ENCODE measurements at regions not wholly inside any gene's neighbourhood (a gene's known extent, or its start where the extent isn't known, plus 50 kb on each side); places are given as distances from the start of the nearest gene placed in this dataset.

DNA sequence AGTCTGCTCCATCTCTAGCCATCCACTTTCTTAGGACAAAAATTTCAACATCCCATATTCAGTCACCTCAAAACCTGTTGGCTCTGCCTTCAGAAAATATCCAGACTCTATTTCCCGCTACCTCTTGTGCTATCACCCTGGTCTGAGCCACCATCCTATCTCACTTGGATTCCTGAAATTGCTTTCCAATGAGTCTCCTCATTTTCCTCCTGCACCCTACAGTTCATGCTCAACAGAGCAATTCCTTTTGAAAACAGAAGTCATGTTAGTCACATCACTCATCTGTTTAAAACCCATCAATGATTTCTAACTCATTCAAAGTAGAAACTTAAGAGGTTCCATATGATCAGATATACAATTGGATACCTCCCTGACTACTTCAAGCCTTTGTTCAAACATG lies 229.9 kb downstream of the ADGRG6 start:
- Histone ChIP-seq H3K4me2 (no peak overlapping the region), H3K27me3 (no peaks in the 10 kb centered on the region), H3K9ac (no peak overlapping the region), H3K4me1 (no peaks in the 10 kb centered on the region), H3K4me3 (no peak overlapping the region), H3K9me3 (replicated peaks in 1 of 11) (peaks cover 29 to 34% (median 31%) of the 10 kb centered on the region in 11 experiments), H4K20me1 (no peaks in the 10 kb centered on the region), H3K27ac (no peak overlapping the region), H3K36me3 (no peaks in the 10 kb centered on the region)
- no peak for TF ChIP-seq Cebpa-rat (IDR thresholded peaks at IDR 0.05)

DNA sequence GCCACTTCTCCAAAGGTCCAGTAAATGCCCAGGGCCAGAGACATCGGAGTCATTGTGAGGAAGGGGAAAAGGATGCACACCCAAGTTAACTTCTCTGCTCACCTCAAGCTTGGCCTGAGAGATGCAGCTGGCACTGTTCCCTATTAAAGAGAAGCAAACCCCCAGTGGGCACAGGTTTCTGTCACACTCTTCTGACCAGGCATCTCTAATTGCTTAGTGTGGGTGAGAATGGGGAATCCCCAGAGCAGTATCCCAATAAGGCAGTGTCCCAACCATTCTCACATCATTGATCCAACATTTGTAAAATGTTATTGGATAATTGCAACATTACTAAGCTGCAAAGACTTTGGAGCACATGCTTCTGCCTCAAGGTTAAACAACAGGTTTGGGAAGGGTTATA lies 232.3 kb downstream of the ADGRG6 start:
- Histone ChIP-seq H3K4me3 (no peak overlapping the region), H3K4me2 (no peak overlapping the region), H3K4me1 (no peaks in the 10 kb centered on the region), H3K27ac (no peak overlapping the region), H3K9ac (no peak overlapping the region), H3K36me3 (no peaks in the 10 kb centered on the region), H3K9me3 (replicated peaks in 1 of 11) (peaks cover 29 to 47% (median 38%) of the 10 kb centered on the region in 11 experiments), H3K27me3 (no peaks in the 10 kb centered on the region), H4K20me1 (no peaks in the 10 kb centered on the region)
- no peak for TF ChIP-seq Cebpa-rat (IDR thresholded peaks at IDR 0.05)

DNA sequence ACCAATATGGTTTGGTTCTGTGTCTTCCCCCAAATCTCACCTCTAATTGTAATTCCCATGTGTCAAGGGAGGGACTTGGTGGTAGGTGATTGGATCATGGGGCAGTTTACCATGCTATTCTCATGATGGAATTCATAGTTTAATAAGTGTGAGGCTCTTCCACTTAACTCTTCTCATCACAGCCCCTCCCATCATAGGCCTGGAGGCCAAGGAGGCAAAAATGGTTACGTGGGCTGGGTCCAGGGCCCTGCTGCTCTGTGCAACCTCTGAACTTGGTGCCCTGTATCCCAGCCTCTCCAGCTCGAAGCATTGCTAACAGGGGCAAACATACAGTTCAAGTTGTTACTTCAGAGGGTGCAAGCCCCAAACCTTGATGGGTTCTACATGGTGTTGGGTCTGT lies 232.7 kb downstream of the ADGRG6 start:
- Histone ChIP-seq H3K27ac (no peak overlapping the region), H3K36me3 (no peaks in the 10 kb centered on the region), H3K27me3 (no peaks in the 10 kb centered on the region), H3K9me3 (replicated peaks in 1 of 11) (peaks cover 29 to 47% (median 38%) of the 10 kb centered on the region in 11 experiments), H3K4me1 (no peaks in the 10 kb centered on the region), H3K9ac (no peak overlapping the region), H3K4me3 (no peak overlapping the region), H3K4me2 (no peak overlapping the region), H4K20me1 (no peaks in the 10 kb centered on the region)
- TF ChIP-seq Cebpa-rat (IDR thresholded peaks at IDR 0.05): no peak

DNA sequence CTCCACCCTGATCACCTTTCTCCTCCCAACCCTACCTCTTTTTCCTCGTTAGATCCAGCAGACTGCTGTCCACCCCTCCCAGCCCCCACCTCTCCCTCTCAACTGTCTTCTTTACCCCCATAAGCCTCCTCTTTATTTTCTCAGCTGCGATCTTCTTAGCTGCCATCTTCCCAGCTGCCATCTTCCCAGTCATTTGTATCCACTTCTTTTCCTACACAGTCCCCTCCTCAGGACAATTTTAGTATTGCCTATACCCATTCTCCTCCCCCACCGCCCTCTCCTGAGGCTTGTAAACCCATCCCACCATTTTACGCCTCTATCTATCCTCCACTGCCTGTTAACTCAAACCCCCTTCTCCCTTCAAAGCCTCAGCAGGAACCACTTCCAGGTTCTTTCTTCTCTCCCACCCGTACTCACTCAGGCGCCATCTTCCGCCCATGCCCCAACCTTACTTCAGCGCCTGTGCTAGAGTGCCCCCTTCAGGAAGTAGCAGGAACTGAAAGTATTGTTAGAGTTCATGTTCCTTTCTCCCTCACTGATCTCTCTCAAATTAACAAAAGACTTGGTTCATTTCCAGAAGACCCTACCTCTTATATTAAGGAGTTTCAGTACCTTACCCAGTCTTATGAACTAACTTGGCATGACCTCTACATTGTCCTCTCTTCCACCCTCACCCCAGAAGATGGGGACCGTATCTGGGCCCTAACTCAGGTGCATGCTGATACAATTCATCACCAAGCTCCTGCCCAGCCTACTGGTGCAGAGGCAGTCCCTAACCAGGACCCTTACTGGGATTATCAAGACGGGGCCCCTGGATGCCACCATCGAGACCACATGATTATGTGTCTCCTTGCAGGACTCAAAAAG lies 236.0 kb downstream of the ADGRG6 start:
- Histone ChIP-seq H4K20me1 (no peaks in the 10 kb centered on the region), H3K4me2 (no peak overlapping the region), H3K9ac (no peak overlapping the region), H3K4me1 (no peaks in the 10 kb centered on the region), H3K4me3 (no peak overlapping the region), H3K36me3 (no peaks in the 10 kb centered on the region), H3K9me3 (replicated peaks in 1 of 11) (peaks cover 29 to 47% (median 38%) of the 10 kb centered on the region in 11 experiments), H3K27ac (no peak overlapping the region), H3K27me3 (no peaks in the 10 kb centered on the region)
- no peak for TF ChIP-seq Cebpa-rat (IDR thresholded peaks at IDR 0.05)

DNA sequence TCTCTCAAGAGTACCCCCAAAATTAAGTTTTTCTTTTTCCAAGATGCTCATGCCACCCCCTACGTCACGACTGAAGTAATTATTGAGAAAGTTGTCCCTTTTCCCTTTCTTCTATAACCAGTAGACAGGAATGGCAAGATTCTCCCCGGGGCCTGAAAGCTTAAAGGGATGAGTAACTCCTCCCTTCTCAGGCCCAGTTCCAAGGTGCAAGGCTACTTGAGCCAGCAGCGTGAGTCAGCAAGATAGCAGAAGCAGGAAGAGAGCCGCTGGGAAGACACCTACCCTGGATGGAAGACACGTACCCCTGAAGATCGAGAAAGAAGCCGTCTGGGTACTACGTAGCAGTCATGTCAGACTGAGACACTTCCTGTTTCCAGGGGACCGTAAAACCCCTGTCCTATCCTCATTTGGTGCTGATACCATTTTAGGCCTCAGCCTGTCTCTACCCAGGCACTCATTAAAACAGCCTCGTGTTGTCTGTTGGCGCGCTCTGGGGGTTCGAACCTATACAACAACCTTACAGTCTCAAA lies 241.0 kb downstream of the ADGRG6 start:
- Histone ChIP-seq H3K4me2 (no peak overlapping the region), H3K27ac (no peak overlapping the region), H3K36me3 (no peaks in the 10 kb centered on the region), H3K4me3 (no peak overlapping the region), H3K27me3 (no peaks in the 10 kb centered on the region), H3K9me3 (replicated peaks in 1 of 11) (peaks cover 0 to 6% (median 0%) of the 10 kb centered on the region in 11 experiments; a peak in 2 of 22 replicates), H3K9ac (no peak overlapping the region), H3K4me1 (0 out of 20 replicates have a peak, but pooled peaks cover 0 to 2% (median 0%) of the 10 kb centered on the region in 10 experiments), H4K20me1 (no peaks in the 10 kb centered on the region)
- TF ChIP-seq Cebpa-rat (IDR thresholded peaks at IDR 0.05): no peak

DNA sequence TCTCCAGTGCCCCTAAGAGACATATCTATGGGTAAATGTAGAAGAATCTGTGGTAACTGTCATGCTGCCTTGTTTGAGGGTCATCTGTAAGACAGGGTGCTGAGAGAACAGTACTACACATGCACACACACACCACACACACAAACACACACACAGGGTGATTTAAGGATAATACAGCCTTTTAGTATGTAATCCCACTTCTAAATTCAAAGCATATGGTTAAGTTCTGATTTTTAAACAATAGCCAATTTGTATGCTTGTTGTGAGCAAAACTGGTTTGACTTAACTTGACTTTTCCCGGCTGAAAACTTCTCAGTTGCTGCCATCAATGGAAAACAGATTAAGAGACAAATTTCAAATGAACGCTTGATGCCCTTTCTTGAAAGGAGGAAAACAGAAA lies 241.8 kb downstream of the ADGRG6 start:
- no peak overlapping the region for H3K9ac ChIP-seq
- no peak overlapping the region for H3K4me3 ChIP-seq
- no peak for TF ChIP-seq Cebpa-rat (IDR thresholded peaks at IDR 0.05)
- H3K4me2 ChIP-seq: no peak overlapping the region
- H4K20me1 ChIP-seq: no peaks in the 10 kb centered on the region
- H3K27me3 ChIP-seq: no peaks in the 10 kb centered on the region
- no peaks in the 10 kb centered on the region for H3K36me3 ChIP-seq
- 0 out of 20 replicates have a peak, but pooled peaks cover 0 to 2% (median 0%) of the 10 kb centered on the region in 10 experiments for H3K4me1 ChIP-seq
- H3K27ac ChIP-seq: no peak overlapping the region
- H3K9me3 ChIP-seq (replicated peaks in 1 of 11): no peaks in the 10 kb centered on the region

DNA sequence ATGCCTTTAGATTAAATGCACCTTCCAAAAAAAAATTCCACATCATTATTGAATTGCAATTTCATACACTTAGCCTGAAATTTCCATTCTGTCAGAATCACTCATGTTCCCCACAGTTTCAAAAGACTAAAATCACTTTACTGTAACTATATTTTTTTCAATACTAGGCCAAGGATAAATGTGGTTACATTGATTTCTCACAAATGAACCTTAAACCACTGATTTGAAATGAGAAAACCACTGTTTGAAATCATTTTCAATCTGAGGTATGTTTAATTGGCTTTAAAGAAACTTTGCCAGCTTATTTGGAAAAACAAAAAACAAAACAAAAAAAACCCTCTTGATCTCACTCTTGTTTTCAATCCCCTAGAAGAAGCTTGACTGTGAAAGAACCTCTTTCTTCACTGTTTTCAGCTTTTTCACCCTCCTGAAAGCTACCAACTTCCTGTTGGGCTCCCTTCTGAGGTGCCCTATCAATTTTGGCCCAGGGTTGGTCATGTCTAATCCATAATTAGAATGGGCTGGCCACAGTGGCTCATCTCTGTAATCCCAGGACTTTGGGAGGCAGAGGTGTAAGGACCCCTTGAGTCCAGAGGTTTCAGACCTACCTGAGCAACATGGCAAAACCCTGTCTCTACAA lies 242.5 kb downstream of the ADGRG6 start:
- no peak overlapping the region for H3K4me2 ChIP-seq
- H3K4me3 ChIP-seq: no peak overlapping the region
- no peak overlapping the region for H3K9ac ChIP-seq
- H3K36me3 ChIP-seq: no peaks in the 10 kb centered on the region
- no peak for TF ChIP-seq Cebpa-rat (IDR thresholded peaks at IDR 0.05)
- H3K27me3 ChIP-seq: no peaks in the 10 kb centered on the region
- H3K4me1 ChIP-seq: 0 out of 20 replicates have a peak, but pooled peaks cover 0 to 2% (median 0%) of the 10 kb centered on the region in 10 experiments
- H3K27ac ChIP-seq: no peak overlapping the region
- no peaks in the 10 kb centered on the region for H3K9me3 ChIP-seq (replicated peaks in 1 of 11)
- H4K20me1 ChIP-seq: no peaks in the 10 kb centered on the region

DNA sequence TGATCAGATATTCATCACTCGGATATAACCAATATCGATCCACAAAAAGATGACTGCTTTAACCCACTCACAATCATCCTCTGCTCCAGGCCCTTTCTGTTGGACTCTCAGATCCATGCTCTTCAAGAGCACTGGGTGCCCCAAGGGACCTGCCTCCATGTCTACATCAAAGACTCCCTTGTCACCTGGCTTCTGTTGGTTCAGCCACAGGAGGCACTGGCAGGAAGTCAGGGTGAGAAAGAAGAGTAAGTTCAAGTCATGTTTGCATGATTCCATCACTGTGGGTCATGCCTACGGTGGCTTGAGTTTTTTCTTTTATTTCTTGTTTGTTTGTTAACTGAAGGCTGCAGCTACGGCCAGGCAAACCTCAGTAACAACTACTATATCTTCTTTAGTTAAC lies 243.3 kb downstream of the ADGRG6 start:
- Histone ChIP-seq H3K27ac (no peak overlapping the region), H3K27me3 (no peaks in the 10 kb centered on the region), H3K9me3 (replicated peaks in 1 of 11) (no peaks in the 10 kb centered on the region), H3K4me2 (no peak overlapping the region), H4K20me1 (no peaks in the 10 kb centered on the region), H3K4me1 (0 out of 20 replicates have a peak, but pooled peaks cover 0 to 2% (median 0%) of the 10 kb centered on the region in 10 experiments), H3K4me3 (no peak overlapping the region), H3K36me3 (no peaks in the 10 kb centered on the region), H3K9ac (no peak overlapping the region)
- TF ChIP-seq Cebpa-rat (IDR thresholded peaks at IDR 0.05): no peak

DNA sequence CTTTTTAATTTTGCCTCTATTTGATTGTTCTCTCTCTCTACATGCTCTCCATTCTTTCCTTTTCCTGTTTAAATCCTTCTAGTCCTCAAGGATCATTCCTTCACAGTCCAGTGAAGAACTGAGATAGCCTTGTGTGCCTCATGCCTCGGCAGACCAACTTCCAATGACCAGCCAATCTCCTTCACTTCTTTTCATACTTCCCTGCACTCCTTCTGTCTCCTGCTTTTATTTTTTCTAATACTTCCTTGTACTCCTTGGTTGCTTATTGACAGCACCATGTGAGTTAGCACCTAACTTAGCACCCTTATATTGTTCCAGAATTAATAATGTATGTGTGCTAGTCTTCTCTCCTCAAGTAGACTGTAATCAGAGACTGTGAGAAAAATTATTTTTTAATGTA lies 246.8 kb downstream of the ADGRG6 start:
- Histone ChIP-seq H3K27me3 (no peaks in the 10 kb centered on the region), H3K9me3 (replicated peaks in 1 of 11) (no peaks in the 10 kb centered on the region), H3K4me3 (no peak overlapping the region), H3K9ac (no peak overlapping the region), H3K27ac (no peak overlapping the region), H3K36me3 (no peaks in the 10 kb centered on the region), H3K4me2 (no peak overlapping the region), H3K4me1 (0 out of 20 replicates have a peak, but pooled peaks cover 0 to 2% (median 0%) of the 10 kb centered on the region in 10 experiments), H4K20me1 (no peaks in the 10 kb centered on the region)
- no peak for TF ChIP-seq Cebpa-rat (IDR thresholded peaks at IDR 0.05)
